ENCODE measurements at regions not wholly inside any gene's neighbourhood (a gene's known extent, or its start where the extent isn't known, plus 50 kb on each side); places are given as distances from the start of the nearest gene placed in this dataset.

GRCh38 chr20:48571949-48572847, 255.6 kb downstream of the PREX1 start:
- no peak for DNase-seq

- DNase-seq: no peak
Measured at GRCh38 chr20:48569679-48570078, 258.1 kb downstream of the PREX1 start.

GRCh38 chr20:48568520-48568919, 259.3 kb downstream of the PREX1 start:
- DNase-seq: no peak

- no peak for DNase-seq
Measured at GRCh38 chr20:48567145-48567544, 260.7 kb downstream of the PREX1 start.

- DNase-seq: no peak
Measured at GRCh38 chr20:48564982-48565539, 262.7 kb downstream of the PREX1 start.

- no peak for DNase-seq
Measured at GRCh38 chr20:48563191-48563870, 264.5 kb downstream of the PREX1 start.

GRCh38 chr20:48562586-48563116, 265.1 kb downstream of the PREX1 start:
- DNase-seq: no peak

- DNase-seq: no peak
Measured at GRCh38 chr20:48558906-48559305, 268.9 kb downstream of the PREX1 start.

- DNase-seq: no peak
Measured at GRCh38 chr20:48557380-48557779, 270.4 kb downstream of the PREX1 start.

- DNase-seq: no peak
Measured at GRCh38 chr20:48556956-48557355, 270.8 kb downstream of the PREX1 start.

- DNase-seq: no peak
Measured at GRCh38 chr20:48552550-48552949, 275.2 kb downstream of the PREX1 start.

GRCh38 chr20:48550814-48551213, 277.0 kb downstream of the PREX1 start:
- no peak for DNase-seq

- DNase-seq: no peak
Measured at GRCh38 chr20:48547664-48548063, 280.1 kb downstream of the PREX1 start.

- DNase-seq: no peak
Measured at GRCh38 chr20:48544402-48545339, 283.1 kb downstream of the PREX1 start.

- DNase-seq: no peak
Measured at GRCh38 chr20:48541581-48542071, 286.2 kb downstream of the PREX1 start.

GRCh38 chr20:48538856-48539255, 288.9 kb downstream of the PREX1 start:
- DNase-seq: no peak

- no peak for DNase-seq
Measured at GRCh38 chr20:48538058-48538825, 289.6 kb downstream of the PREX1 start.

- no peak for DNase-seq
Measured at GRCh38 chr20:48536206-48536605, 291.6 kb downstream of the PREX1 start.

GRCh38 chr20:48535556-48535955, 292.2 kb downstream of the PREX1 start:
- no peak for DNase-seq

- DNase-seq: no peak
Measured at GRCh38 chr20:48532028-48532427, 295.8 kb downstream of the PREX1 start.

GRCh38 chr20:48531505-48531904, 296.3 kb downstream of the PREX1 start:
- no peak for DNase-seq

- no peak for DNase-seq
Measured at GRCh38 chr20:48530957-48531356, 296.8 kb downstream of the PREX1 start.
